Right forelimb (tissue), 1 donor: ENCODE measurements at regions not wholly inside any gene's neighbourhood (a gene's known extent, or its start where the extent isn't known, plus 50 kb on each side); places are given as distances from the start of the nearest gene placed in this dataset.

ENCODE experiments used
- DNase-seq: peaks from one replicate; pipeline ENCODE4 v3.0.0-alpha.2; 2018

GRCh38 chr3:74124782-74125181 is 489.7 kb downstream of the CNTN3 start:
- DNase-seq = no peak

- no peak for DNase-seq
These were observed 492.2 kb downstream of the CNTN3 start for GRCh38 chr3:74122281-74122680.

GRCh38 chr3:74121761-74122160 is 492.7 kb downstream of the CNTN3 start:
- no peak for DNase-seq

GRCh38 chr3:74119221-74119620 is 494.5 kb upstream of the PDZRN3 start:
- DNase-seq = no peak

- DNase-seq = no peak
These were observed 491.2 kb upstream of the PDZRN3 start for GRCh38 chr3:74115906-74116305.

GRCh38 chr3:74107451-74107850 is 482.7 kb upstream of the PDZRN3 start:
- DNase-seq = no peak

- DNase-seq = no peak
These were observed 482.2 kb upstream of the PDZRN3 start for GRCh38 chr3:74106925-74107324.

- DNase-seq = no peak
These were observed 466.5 kb upstream of the PDZRN3 start for GRCh38 chr3:74091204-74091603.

- no peak for DNase-seq
These were observed 465.1 kb upstream of the PDZRN3 start for GRCh38 chr3:74089814-74090213.

GRCh38 chr3:74080056-74080461 is 455.3 kb upstream of the PDZRN3 start:
- no peak for DNase-seq

GRCh38 chr3:74075241-74075640 is 450.5 kb upstream of the PDZRN3 start:
- no peak for DNase-seq

- DNase-seq = no peak
These were observed 450.0 kb upstream of the PDZRN3 start for GRCh38 chr3:74074700-74075099.

- DNase-seq = no peak
These were observed 442.6 kb upstream of the PDZRN3 start for GRCh38 chr3:74067296-74067695.

GRCh38 chr3:74066456-74066855 is 441.7 kb upstream of the PDZRN3 start:
- no peak for DNase-seq

- DNase-seq = no peak
These were observed 435.3 kb upstream of the PDZRN3 start for GRCh38 chr3:74059923-74060600.

- DNase-seq = no peak
These were observed 434.7 kb upstream of the PDZRN3 start for GRCh38 chr3:74059301-74059922.

- DNase-seq = no peak
These were observed 432.4 kb upstream of the PDZRN3 start for GRCh38 chr3:74057169-74057568.

GRCh38 chr3:74055061-74055460 is 430.3 kb upstream of the PDZRN3 start:
- DNase-seq = no peak

GRCh38 chr3:74054566-74054965 is 429.8 kb upstream of the PDZRN3 start:
- no peak for DNase-seq

GRCh38 chr3:74053970-74054516 is 429.3 kb upstream of the PDZRN3 start:
- DNase-seq = no peak

- DNase-seq = no peak
These were observed 424.7 kb upstream of the PDZRN3 start for GRCh38 chr3:74049444-74049843.

- no peak for DNase-seq
These were observed 424.0 kb upstream of the PDZRN3 start for GRCh38 chr3:74048699-74049098.

- DNase-seq = no peak
These were observed 420.3 kb upstream of the PDZRN3 start for GRCh38 chr3:74045000-74045399.

GRCh38 chr3:74041068-74041675 is 416.4 kb upstream of the PDZRN3 start:
- no peak for DNase-seq
